Sigmoid colon (tissue), 6 donors: ENCODE measurements at regions not wholly inside any gene's neighbourhood (a gene's known extent, or its start where the extent isn't known, plus 50 kb on each side); places are given as distances from the start of the nearest gene placed in this dataset.

ENCODE experiments used
- DNase-seq: peaks from one replicate; pipeline ENCODE4 v3.0.0-alpha.2; 2019
- H3K27ac ChIP-seq, 4 donors: fragments of 200-600 bp; sonication (generic); one replicate each; pipeline ENCODE4 v1.5.1; 2016 to 2019; ENCODE audit warnings: mild to moderate bottlenecking in 1 of 4
- H3K27me3 ChIP-seq, 3 donors: fragments of 200-600 bp; sonication (generic); one replicate each; pipeline ENCODE4 v1.5.1; 2019; ENCODE audit warnings: mild to moderate bottlenecking in 1 of 3
- H3K36me3 ChIP-seq, 4 donors: fragments of 200-600 bp; sonication (generic); one replicate each; pipeline ENCODE4 v1.5.1; 2016 to 2019
- H3K4me1 ChIP-seq, 4 donors: fragments of 200-600 bp; sonication (generic); one replicate each; pipeline ENCODE4 v1.5.1; 2017 to 2019
- H3K4me3 ChIP-seq, 4 donors: fragments of 200-600 bp; sonication (generic); one replicate each; pipeline ENCODE4 v1.5.1; 2017 to 2019; ENCODE audit warnings: mild to moderate bottlenecking in 2 of 4, moderate library complexity in 1 of 4
- H3K9me3 ChIP-seq, 4 donors: fragments of 200-600 bp in 3 of 4; sonication (generic) in 3 of 4; one replicate each; pipeline versions ENCODE4 v1.5.1 to v1.6.1; 2013 to 2019
- CTCF ChIP-seq, 4 experiments: fragments of 450-650 bp in 3 of 4; fragments of 200-600 bp in 1 of 4; IDR thresholded peaks; one replicate each; pipeline ENCODE4 v1.5.1; 2016 to 2019; ENCODE audit warnings: antibody characterized with exemption in 4 of 4, mild to moderate bottlenecking in 3 of 4, moderate library complexity in 2 of 4
- EP300 ChIP-seq, 4 donors: sonication (generic); formaldehyde crosslinking; IDR thresholded peaks; one replicate each; pipeline ENCODE4 v1.6.1; 2017; ENCODE audit warnings: antibody characterized with exemption in 4 of 4
- POLR2A ChIP-seq, 2 donors: fragments of 450-650 bp; IDR thresholded peaks; one replicate each; pipeline ENCODE4 v1.6.1; 2016; ENCODE audit warnings: antibody characterized with exemption in 2 of 2, mild to moderate bottlenecking in 2 of 2, moderate library complexity in 2 of 2
- POLR2AphosphoS5 ChIP-seq, 4 donors: sonication (generic); formaldehyde crosslinking; IDR thresholded peaks; one replicate each; pipeline ENCODE4 v1.6.1; 2017; ENCODE audit warnings: antibody characterized with exemption in 4 of 4
- WGBS, 2 donors: extraction: QIAGEN DNeasy Blood & Tissue Kit; methylation state at CpG; one replicate each; pipeline ENCODE4 v1.1.7; 2013; 5-methylcytosine and 5-hydroxymethylcytosine counted together
- intact Hi-C: fragments of 100-400 bp; cut with DNase I; formaldehyde crosslinking; loops from one replicate; pipeline ENCODE4 v1.15.1; 2023
- donor health status: healthy with polysubstance abuse.
- donor health status: healthy.

GRCh38 chr5:158324236-158324635 is 465.3 kb upstream of the CLINT1 start:
- H3K27ac ChIP-seq = no peak overlapping the region
- DNase-seq = no peak
- peaks cover 0 to 10% (median 0%) of the 10 kb centered on the region in 4 donors for H3K4me1 ChIP-seq
- no peaks in the 10 kb centered on the region for H3K27me3 ChIP-seq
- H3K36me3 ChIP-seq = no peaks in the 10 kb centered on the region
- no peak for TF ChIP-seq EP300 (IDR thresholded peaks at IDR 0.05)
- TF ChIP-seq CTCF (IDR thresholded peaks at IDR 0.05) = no peak
- H3K9me3 ChIP-seq = no peaks in the 10 kb centered on the region
- H3K4me3 ChIP-seq = no peak overlapping the region
- intact Hi-C loops = no loop called here
- 95 to 97% methylated on average over 3 of the region's 3 CpGs for WGBS, 2 donors

- intact Hi-C loops = no loop called here
- no peak for DNase-seq
- Histone ChIP-seq H3K27ac (no peak overlapping the region), H3K27me3 (no peaks in the 10 kb centered on the region), H3K4me1 (peaks cover 0 to 10% (median 0%) of the 10 kb centered on the region in 4 donors), H3K4me3 (no peak overlapping the region), H3K9me3 (no peaks in the 10 kb centered on the region), H3K36me3 (no peaks in the 10 kb centered on the region)
- 40 to 67% methylated on average over 1 of the region's 1 CpG for WGBS, 2 donors
- no peak for TF ChIP-seq POLR2AphosphoS5 (IDR thresholded peaks at IDR 0.05)
- TF ChIP-seq EP300 (IDR thresholded peaks at IDR 0.05) = no peak
- no peak for TF ChIP-seq CTCF (IDR thresholded peaks at IDR 0.05)
- no peak for TF ChIP-seq POLR2A (IDR thresholded peaks at IDR 0.05)
Measured at GRCh38 chr5:158322620-158323019, 463.7 kb upstream of the CLINT1 start.

GRCh38 chr5:158320934-158321333 is 462.0 kb upstream of the CLINT1 start:
- Histone ChIP-seq H3K36me3 (no peaks in the 10 kb centered on the region), H3K4me1 (peaks cover 0 to 10% (median 0%) of the 10 kb centered on the region in 4 donors), H3K27ac (no peak overlapping the region), H3K27me3 (no peaks in the 10 kb centered on the region), H3K9me3 (no peaks in the 10 kb centered on the region), H3K4me3 (no peak overlapping the region)
- TF ChIP-seq EP300 (IDR thresholded peaks at IDR 0.05) (no peak), POLR2AphosphoS5 (IDR thresholded peaks at IDR 0.05) (no peak), CTCF (IDR thresholded peaks at IDR 0.05) (no peak), POLR2A (IDR thresholded peaks at IDR 0.05) (no peak)
- intact Hi-C loops = no loop called here
- DNase-seq = no peak
- WGBS, 2 donors = 84 to 91% methylated on average over 5 of the region's 5 CpGs

GRCh38 chr5:158320178-158320674 is 461.3 kb upstream of the CLINT1 start:
- WGBS, 2 donors = 29 to 60% methylated on average over 5 of the region's 5 CpGs
- TF ChIP-seq EP300 (IDR thresholded peaks at IDR 0.05) = no peak
- TF ChIP-seq CTCF (IDR thresholded peaks at IDR 0.05) = no peak
- no peak for TF ChIP-seq POLR2AphosphoS5 (IDR thresholded peaks at IDR 0.05)
- no peak for TF ChIP-seq POLR2A (IDR thresholded peaks at IDR 0.05)
- Histone ChIP-seq H3K36me3 (no peaks in the 10 kb centered on the region), H3K9me3 (no peaks in the 10 kb centered on the region), H3K4me1 (peaks cover 0 to 10% (median 0%) of the 10 kb centered on the region in 4 donors), H3K4me3 (no peak overlapping the region), H3K27ac (no peak overlapping the region), H3K27me3 (no peaks in the 10 kb centered on the region)
- DNase-seq = no peak
- intact Hi-C loops = no loop called here

GRCh38 chr5:158317507-158317906 is 458.6 kb upstream of the CLINT1 start:
- intact Hi-C loops = no loop called here
- no peaks in the 10 kb centered on the region for H3K27me3 ChIP-seq
- H3K4me1 ChIP-seq = peaks cover 0 to 10% (median 2%) of the 10 kb centered on the region in 4 donors
- no peaks in the 10 kb centered on the region for H3K36me3 ChIP-seq
- H3K9me3 ChIP-seq = no peaks in the 10 kb centered on the region
- 7 to 44% methylated on average over 4 of the region's 4 CpGs for WGBS, 2 donors
- no peak overlapping the region for H3K4me3 ChIP-seq
- no peak for DNase-seq
- no peak overlapping the region for H3K27ac ChIP-seq
- no peak for TF ChIP-seq EP300 (IDR thresholded peaks at IDR 0.05)
- no peak for TF ChIP-seq POLR2AphosphoS5 (IDR thresholded peaks at IDR 0.05)
- TF ChIP-seq POLR2A (IDR thresholded peaks at IDR 0.05) = no peak
- TF ChIP-seq CTCF (IDR thresholded peaks at IDR 0.05) = no peak
